ENCODE measurements at regions not wholly inside any gene's neighbourhood (a gene's known extent, or its start where the extent isn't known, plus 50 kb on each side); places are given as distances from the start of the nearest gene placed in this dataset.
"Not testable (repeated sequence)": the region's sequence is repeated elsewhere in the genome, so short reads cannot be mapped to it uniquely, and the experiment has no call there.

- peak; percentile 39 for DNase-seq (ENCODE audit: low read depth, low spot score)
Observed at GRCh38 chr6:159594106-159594749, 98.8 kb downstream of the SOD2 start.

- DNase-seq (ENCODE audit: low read depth, low spot score), result no peak
Observed at GRCh38 chr6:159590835-159591234, 102.2 kb downstream of the SOD2 start.

GRCh38 chr6:159586684-159587083 is 106.4 kb downstream of the SOD2 start:
- no peak for DNase-seq (ENCODE audit: low read depth, low spot score)

DNA sequence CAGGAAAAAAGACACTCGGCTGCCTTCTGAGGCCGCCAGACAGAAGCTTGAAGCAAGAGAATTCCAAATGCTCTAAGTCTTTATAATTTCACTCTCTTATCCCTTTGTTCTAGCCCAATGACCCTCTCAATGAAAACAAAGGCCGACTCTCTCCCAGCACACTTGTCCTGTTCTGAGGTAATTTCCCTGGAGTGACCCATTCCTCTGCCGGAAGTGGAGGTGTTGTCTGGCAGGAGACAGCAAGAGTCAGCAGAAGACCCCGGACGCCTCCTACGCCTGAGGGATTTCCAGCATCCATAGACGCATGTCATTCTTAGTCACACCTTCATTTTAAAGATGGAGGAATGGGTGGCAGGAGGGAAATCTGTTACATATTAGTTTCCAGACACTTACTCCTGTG is 110.3 kb downstream of the SOD2 start:
- no peak for DNase-seq (ENCODE audit: low read depth, low spot score)

GRCh38 chr6:159578629-159579028 is 114.4 kb downstream of the SOD2 start:
- DNase-seq (ENCODE audit: low read depth, low spot score), result no peak

DNA sequence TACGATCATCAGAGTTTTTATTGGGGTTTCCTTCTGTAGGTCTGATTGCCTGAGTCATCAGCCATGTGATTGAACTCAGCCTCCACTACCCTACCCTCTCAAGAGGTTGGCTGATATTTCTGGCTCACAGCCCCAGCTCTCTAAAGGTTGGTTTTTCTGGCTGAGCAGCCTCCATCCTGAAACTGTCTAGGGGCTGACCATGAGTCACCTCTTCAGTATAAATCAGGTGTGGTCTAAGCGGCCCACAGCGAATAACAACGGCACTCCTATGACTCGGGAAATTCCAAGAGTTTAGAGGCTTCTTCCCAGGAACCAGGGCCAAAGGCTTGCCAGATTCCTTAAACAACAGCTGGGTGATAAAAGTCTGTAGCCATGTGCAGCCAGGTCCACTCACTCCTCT is 115.5 kb downstream of the SOD2 start:
- DNase-seq (ENCODE audit: low read depth, low spot score), result no peak

GRCh38 chr6:159572439-159573110 is 120.5 kb downstream of the SOD2 start:
- no peak for DNase-seq (ENCODE audit: low read depth, low spot score)

- DNase-seq (ENCODE audit: low read depth, low spot score), result no peak
Observed at GRCh38 chr6:159565181-159565710, 127.8 kb downstream of the SOD2 start.

DNA sequence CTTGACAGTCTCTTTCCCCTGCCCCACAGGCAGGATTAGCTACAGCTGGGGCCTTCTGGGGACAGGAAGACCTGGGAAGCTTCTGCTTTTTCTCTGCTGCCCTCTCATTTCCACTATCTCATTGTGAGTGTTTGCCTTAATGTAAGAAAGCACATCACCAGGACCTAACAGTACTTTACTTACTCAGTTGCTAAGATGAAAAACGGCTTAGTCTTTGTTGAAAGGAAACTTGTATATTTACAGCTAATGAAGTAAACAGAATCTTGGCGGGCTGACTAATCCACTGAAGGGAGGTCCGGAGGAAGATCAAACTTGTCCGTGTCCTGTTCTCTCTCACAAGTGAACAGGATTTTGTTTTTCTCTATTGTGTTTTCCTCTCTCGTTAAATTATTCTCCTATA is 128.6 kb downstream of the SOD2 start:
- no peak for DNase-seq (ENCODE audit: low read depth, low spot score)

DNA sequence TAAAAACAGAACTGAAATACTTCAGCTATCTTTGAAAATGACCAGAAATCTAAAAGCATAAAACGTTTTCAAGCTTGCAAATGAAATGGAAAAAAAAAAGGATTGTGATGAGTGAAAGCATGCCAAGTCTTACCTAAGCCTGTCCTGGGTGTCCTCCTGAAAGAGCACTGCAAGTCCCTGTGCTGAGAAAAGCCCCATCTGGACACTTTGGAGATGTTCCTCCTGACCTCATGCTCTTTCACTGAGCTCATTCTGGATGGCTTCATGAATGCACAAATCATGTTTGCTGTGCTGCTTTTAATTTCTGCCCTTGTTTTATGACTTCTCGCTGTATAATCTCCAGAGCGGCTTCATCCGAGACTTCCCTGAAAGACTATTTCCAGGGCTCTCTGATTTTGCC is 136.0 kb downstream of the SOD2 start:
- no peak for DNase-seq (ENCODE audit: low read depth, low spot score)

DNA sequence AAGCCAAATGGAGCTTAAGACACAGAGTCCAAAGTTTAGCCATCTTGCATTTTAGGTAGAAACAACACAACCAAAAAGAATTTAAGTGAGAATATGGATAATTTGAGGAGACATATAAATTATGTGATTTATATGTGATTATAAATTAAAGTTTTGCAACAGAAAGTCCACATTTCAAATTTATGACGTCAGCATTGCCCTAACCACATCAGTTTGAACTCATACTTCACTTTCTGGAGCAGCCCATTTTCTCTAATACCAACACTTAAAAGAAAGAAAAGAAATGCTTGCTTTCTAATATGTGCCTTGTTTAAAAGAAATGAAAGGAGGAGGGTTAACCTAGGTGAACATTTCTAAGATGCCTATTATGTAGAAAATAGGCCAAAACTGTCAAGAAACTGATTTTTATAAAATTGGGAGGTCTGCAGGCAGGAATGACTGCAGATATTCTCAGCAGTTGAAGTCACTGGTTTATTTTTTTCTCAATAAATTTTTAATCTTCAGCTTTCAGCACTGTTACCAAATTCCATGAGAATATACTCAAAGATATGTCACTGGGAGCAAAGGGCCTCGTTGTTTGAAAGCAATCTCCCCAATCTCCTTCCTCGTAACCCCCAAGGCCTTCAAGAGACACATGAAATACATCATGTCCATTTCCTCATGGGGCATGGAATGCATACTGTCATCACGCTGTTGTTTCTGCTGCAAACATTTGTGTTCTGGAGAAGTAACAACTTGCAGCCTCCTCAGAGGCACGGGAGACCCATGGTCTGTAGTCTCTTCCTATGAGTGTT is 137.8 kb downstream of the SOD2 start:
- no peak for DNase-seq (ENCODE audit: low read depth, low spot score)

DNA sequence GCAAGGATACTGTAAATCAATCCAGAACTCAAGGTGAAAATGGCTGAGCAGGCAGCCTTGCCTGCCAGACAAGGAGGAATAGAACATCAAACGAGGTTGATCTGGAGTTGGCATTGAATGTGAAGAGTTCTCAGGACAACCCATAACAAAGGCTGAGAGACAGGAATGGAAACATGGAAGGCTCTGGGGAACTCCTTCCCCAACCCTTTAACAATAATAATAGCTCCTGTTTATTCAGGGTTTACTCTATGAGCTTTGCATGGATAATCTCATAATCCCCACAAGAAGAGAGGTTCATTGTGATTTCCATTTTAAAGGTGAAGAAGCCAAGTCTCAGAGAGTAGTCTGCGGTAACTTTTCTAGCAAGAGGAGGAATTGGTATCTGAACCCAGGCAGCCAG is 151.7 kb downstream of the SOD2 start:
- no peak for DNase-seq (ENCODE audit: low read depth, low spot score)

DNA sequence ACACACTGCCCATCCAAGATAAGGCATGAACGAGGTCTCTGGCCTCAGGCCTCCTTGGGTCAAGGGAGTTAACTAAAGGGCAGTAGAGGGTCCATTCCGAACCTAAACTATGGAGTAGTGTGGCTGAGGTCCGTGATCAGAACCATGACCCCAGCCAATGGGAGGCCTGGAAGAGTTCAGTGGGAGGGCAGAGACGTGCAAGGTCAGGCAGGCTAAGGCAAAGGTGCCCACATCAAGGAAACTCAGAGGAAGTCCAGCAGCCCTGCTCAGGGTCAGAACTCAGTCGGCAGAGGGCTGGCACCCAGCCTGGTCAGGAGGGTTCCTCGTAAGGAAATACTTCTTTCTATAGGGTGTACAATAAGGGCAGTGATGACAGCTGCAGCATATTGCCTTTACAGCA is 152.2 kb downstream of the SOD2 start:
- DNase-seq (ENCODE audit: low read depth, low spot score), result no peak

- no peak for DNase-seq (ENCODE audit: low read depth, low spot score)
Observed at GRCh38 chr6:159540152-159540551, 152.9 kb downstream of the SOD2 start.

DNA sequence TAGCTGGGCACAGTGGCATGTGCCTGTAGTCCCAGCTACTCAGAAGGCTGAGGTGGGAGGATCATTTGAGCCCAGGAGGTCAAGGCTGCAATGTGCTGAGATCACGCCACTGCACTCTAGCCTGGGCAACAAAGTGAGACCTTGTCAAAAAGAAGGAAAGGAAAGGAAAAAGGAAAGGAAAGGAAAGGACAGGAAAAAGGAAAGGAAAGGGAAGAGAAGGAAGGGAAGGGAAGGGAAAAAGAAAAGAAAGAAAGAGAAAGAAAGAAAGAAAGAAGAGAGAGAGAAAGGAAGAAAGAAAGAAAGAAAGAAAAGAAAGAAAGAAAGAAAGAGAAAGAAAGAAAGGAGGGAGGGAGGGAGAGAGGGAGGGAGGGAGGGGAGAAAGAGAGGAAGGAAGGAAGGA is 155.0 kb downstream of the SOD2 start:
- DNase-seq (ENCODE audit: low read depth, low spot score), result not testable (repeated sequence)

DNA sequence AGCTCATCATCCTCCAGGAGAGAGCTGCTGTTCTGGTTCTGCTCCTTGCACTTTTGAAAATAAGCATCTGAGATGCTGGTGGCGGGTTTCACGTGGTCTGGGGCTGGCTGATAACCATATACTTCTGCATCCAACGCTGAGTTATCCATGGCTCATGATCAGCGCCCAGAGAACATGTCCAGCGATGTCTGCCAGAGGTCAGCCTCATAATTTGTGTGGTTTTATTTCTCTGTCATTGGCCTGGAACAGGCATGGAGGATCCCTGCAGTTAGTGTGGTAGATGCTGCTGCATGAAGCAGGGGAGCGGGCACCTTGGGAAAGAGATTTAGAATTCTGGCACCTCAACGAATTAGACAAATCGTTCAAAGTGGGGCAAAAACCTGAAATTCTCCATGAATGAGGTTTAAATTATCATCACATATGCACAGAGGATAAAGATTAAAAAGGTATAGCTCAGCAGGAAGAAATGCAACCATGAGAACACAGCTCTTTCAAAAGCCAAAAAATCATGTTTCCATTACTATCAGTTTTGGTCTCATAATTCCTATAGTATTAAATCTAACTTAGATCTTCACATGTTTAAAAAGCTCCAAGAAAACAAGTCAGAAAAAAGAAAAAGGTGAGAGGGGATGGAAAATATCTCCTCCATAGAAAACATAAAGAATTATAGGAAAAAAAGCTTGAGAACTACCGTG is 157.2 kb downstream of the SOD2 start:
- DNase-seq (ENCODE audit: low read depth, low spot score), result no peak

DNA sequence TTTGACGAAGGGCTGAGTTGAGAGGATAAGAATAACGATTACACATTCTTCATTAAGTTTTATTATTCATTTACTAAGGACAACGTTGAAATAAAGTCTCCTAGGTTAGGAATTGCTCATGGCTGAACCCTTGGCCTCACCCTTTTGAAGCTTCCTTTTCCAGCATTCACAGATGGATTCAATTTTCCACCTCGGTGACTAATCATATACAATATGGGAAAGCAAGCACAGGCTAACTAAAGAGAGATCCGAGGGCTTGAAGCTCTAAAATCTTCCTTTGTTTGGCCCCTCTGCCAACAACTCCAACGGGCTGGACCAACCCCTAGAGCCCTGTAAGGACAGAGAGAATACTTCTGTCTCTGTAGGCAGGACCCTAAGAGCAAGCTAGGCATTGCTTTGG is 159.5 kb downstream of the SOD2 start:
- DNase-seq (ENCODE audit: low read depth, low spot score), result no peak

- no peak for DNase-seq (ENCODE audit: low read depth, low spot score)
Observed at GRCh38 chr6:159533016-159533415, 160.0 kb downstream of the SOD2 start.

DNA sequence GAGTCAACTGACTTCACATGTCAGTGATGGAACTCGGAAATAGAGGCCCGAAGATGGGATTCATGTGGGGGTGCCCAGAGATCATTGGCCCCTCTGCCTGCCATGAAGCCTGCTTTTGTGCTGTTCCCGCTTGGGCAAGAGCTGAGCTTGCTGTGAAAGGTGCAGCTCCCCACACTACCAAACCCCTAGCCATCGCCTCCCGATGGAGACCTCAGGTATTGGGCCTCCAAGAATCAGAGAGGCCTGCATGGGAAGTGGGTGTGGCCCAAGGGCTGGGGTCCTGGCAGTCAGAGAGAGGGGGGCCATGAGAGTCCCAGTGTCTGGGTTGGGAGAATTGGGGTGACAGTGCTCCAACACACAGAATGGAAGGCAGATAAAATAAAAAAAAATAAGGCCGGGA is 160.9 kb downstream of the SOD2 start:
- DNase-seq (ENCODE audit: low read depth, low spot score), result no peak

GRCh38 chr6:159529934-159530333 is 163.1 kb downstream of the SOD2 start:
- no peak for DNase-seq (ENCODE audit: low read depth, low spot score)

DNA sequence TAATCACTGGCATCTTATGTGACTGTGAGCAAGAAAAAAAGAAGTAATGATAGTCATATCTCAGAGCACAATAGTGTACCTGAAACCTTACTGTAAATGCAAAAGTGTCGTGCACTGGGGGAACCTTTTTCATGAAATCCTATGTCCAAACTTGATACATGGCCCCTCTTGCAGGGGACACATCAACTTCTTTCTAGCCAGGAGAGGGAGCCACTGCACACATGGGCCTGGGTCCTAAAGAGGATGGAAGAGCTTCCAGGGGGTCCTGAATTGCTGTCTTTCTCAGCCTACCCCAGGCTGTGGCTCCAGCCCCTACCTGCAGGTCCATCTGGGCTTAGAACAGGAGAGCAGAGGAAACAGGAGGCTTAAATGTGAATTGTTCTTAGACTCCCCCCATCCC is 165.7 kb downstream of the SOD2 start:
- no peak for DNase-seq (ENCODE audit: low read depth, low spot score)

- DNase-seq (ENCODE audit: low read depth, low spot score), result no peak
Observed at GRCh38 chr6:159525445-159526025, 167.5 kb downstream of the SOD2 start.

All from smooth muscle cell of the brain vasculature (primary cell).